Central memory CD4-positive, alpha-beta T cell (primary cell): ENCODE measurements at regions not wholly inside any gene's neighbourhood (a gene's known extent, or its start where the extent isn't known, plus 50 kb on each side); places are given as distances from the start of the nearest gene placed in this dataset.

Source experiments
- DNase-seq: peaks from one replicate; pipeline ENCODE4 v3.0.0; 2022

GRCh38 chr3:72186400-72186855, 401.5 kb upstream of the PROK2 start:
- no peak for DNase-seq

GRCh38 chr3:72185549-72186399, 400.8 kb upstream of the PROK2 start:
- DNase-seq, result no peak

- DNase-seq, result no peak
Observed at GRCh38 chr3:72183489-72183888, 398.5 kb upstream of the PROK2 start.

- DNase-seq, result no peak
Observed at GRCh38 chr3:72182206-72182605, 397.3 kb upstream of the PROK2 start.

GRCh38 chr3:72181251-72181650, 396.3 kb upstream of the PROK2 start:
- no peak for DNase-seq

- no peak for DNase-seq
Observed at GRCh38 chr3:72180405-72180804, 395.5 kb upstream of the PROK2 start.

GRCh38 chr3:72179107-72179464, 394.1 kb upstream of the PROK2 start:
- no peak for DNase-seq

- DNase-seq, result no peak
Observed at GRCh38 chr3:72178463-72179106, 393.6 kb upstream of the PROK2 start.

GRCh38 chr3:72177075-72178050, 392.4 kb upstream of the PROK2 start:
- no peak for DNase-seq

GRCh38 chr3:72176537-72177041, 391.6 kb upstream of the PROK2 start:
- no peak for DNase-seq

- DNase-seq, result no peak
Observed at GRCh38 chr3:72175296-72175858, 390.4 kb upstream of the PROK2 start.

GRCh38 chr3:72174890-72175289, 389.9 kb upstream of the PROK2 start:
- DNase-seq, result no peak

GRCh38 chr3:72174040-72174439, 389.1 kb upstream of the PROK2 start:
- no peak for DNase-seq

GRCh38 chr3:72171946-72172345, 387.0 kb upstream of the PROK2 start:
- no peak for DNase-seq

- no peak for DNase-seq
Observed at GRCh38 chr3:72171463-72171881, 386.5 kb upstream of the PROK2 start.

- no peak for DNase-seq
Observed at GRCh38 chr3:72169561-72170472, 384.9 kb upstream of the PROK2 start.

- DNase-seq, result no peak
Observed at GRCh38 chr3:72169120-72169519, 384.2 kb upstream of the PROK2 start.

- no peak for DNase-seq
Observed at GRCh38 chr3:72165808-72166207, 380.9 kb upstream of the PROK2 start.

GRCh38 chr3:72165317-72165716, 380.4 kb upstream of the PROK2 start:
- no peak for DNase-seq

- no peak for DNase-seq
Observed at GRCh38 chr3:72164635-72164978, 379.7 kb upstream of the PROK2 start.

- DNase-seq, result no peak
Observed at GRCh38 chr3:72163809-72164634, 379.1 kb upstream of the PROK2 start.
